Effector CD8-positive, alpha-beta T cell (primary cell): ENCODE measurements at regions not wholly inside any gene's neighbourhood (a gene's known extent, or its start where the extent isn't known, plus 50 kb on each side); places are given as distances from the start of the nearest gene placed in this dataset.

Experiments used
- DNase-seq: peaks from one replicate; lab custom pipeline; 2025; lab: John Stamatoyannopoulos, UW

DNA sequence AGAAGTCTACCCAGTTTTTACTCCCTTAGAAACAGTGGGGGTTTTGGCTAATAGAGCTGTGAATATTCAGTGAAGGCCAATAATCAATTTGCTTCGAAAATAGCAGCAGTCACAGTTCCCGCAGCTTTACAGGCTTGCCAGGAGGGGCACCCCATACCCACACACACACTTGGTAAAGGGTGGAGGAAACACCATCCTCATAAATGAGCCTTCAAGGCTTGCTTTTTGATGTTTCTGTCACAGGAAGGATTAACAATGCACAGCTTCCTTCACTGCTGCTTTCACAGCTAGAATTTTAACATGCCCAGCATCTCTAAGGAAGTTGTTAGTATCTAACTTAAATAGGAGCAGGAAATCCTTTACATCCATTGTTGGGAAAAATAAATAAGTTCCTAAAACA is 1247.5 kb upstream of the C9orf72 start:
- DNase-seq: no peak

DNA sequence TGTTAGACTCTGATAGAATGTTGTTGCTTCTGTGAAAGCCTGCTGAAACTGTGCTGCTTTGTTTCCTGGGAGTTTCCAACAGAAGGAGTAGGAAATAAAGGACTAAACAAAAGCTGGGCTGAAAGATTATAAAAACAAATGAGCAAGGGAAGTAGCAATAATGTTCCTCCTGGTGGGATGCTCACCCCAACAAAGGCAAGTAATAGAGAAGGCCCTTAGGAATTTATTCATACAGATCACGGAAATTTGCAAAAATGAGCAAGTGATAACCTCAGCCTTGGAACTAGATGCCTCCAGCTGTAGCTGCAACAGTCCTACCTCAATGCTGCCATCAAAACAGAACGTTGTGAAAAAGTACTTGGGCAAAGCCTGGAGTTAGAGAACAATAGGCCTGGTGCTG is 1248.0 kb upstream of the C9orf72 start:
- DNase-seq: no peak

- DNase-seq: no peak
Observed at GRCh38 chr9:28824432-28824963, 1251.2 kb upstream of the C9orf72 start.

- no peak for DNase-seq
Observed at GRCh38 chr9:28832168-28832770, 1259.0 kb upstream of the C9orf72 start.

- DNase-seq: no peak
Observed at GRCh38 chr9:28834156-28834555, 1260.9 kb upstream of the C9orf72 start.

DNA sequence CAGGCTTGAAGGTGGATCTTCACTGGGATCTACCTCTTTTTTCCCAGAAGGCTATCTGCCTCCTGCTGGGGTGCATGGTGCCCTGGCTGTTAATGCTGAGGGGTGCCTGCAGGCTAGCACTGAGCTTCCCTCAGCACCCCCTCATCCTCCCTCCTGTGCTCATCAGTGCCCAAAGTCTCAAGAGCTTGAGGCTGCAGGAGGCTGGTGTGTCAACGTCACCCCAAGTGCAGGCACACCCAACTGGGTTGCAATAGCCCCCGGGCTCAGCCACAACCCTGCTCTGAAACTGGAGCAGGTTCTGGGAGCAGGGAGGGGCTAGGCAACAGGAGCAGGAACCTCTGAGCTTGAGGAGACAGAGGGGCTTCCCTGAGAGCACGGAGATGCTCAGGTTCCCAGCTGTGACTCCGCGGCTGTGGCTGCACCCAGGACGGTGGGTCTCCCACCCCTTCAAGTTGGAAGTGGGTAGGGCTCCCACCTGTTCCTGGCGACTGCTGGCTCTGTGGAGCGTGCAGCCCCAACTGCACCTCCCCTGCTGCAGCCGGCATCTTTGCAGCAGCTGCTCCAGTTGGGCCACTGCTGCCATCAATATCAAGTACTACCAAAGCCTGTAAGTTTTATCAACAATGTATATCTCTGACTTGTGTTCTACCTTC is 1266.6 kb upstream of the C9orf72 start:
- no peak for DNase-seq

DNA sequence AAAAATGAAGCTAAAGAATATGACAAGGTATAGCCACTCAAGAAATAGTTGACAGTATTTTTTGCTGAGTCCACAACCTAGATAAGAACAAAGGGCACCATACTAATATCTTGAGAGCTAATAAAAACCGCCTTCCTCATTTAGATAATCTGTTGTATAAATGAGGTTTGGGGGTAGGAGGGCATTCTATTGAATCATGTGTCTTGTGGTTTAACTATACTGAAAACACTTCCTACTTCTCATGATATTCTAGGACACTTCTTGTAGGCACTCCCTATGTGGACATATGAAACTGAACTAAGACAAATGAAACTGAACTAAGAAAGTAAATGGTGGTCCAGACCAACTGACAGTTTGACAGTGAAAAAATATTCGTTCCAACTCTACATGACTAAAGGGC is 1268.5 kb upstream of the C9orf72 start:
- DNase-seq: no peak

DNA sequence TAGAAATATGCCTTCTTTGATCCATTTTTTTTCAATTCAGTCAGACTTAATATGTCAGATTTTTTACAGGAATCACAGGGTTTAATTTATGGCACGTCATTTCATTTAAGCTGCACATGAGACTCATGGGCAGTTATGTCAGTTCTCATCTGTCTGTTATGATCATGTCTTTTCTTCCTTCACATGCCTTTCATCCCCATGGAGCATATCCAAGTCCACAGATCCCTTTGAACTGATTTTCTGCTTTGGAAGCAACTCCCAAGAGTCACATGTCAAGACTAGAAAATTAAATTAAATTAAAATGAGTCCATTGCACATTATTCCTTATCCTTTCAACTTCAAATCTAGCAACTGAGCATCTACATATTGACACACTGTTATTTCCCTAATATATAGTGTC is 1274.0 kb upstream of the C9orf72 start:
- DNase-seq: no peak

DNA sequence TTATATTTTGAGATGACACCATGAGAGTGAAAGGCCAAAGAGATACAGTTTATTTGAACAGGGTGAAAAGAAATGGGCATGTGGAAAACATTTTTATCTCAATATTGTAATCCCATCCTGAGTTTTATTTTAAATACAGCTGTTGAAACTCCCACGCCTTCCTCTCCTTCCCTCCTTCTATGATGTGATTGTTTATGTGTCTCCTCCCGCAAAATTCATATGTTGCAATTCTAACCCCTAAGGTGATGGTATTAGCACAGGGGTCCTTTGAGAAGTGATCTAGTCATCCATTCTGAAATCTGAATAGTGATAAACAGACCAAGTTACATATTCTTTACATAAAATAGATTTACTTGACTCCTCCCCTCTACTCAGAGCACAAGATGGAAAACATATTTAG is 1275.4 kb upstream of the C9orf72 start:
- no peak for DNase-seq

GRCh38 chr9:28853477-28853876 is 1280.2 kb upstream of the C9orf72 start:
- no peak for DNase-seq

GRCh38 chr9:28866951-28867350 is 1293.7 kb upstream of the C9orf72 start:
- DNase-seq: no peak

DNA sequence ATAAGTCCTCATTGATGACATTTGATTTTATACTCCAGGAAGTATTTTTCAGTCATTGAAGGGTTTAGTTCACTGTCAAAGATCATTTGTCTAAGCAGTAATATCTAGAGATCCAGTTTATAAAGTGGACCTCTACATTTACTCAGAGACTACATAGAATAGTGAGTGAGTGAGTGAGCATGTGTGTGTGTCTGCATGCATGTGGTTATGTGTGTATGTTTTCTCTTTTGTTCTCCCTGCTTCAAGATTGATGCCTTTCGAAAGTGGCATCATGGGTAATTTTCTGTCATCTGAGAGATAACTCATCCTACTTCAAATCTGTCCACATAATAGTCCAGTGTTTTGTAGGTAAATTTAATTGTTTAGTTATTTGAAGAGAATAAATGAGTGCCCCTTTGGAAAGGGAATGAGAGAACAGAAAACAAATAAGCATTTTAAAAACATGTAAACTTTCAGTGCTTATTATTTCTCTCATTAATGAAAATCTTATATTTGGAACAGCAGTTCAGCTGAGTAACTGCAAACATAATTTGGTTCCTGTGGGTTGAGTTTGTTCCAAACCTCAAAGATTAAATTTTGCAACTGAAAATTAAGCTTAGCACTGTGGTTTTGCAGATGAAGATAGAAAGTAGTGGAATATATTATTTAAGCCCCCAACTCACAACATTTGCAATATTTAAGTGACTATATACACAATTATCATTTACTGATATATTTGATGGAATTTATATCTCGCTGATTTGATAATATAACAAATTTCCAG is 1295.1 kb upstream of the C9orf72 start:
- DNase-seq: no peak

- DNase-seq: no peak
Observed at GRCh38 chr9:28882529-28882928, 1309.2 kb upstream of the C9orf72 start.

DNA sequence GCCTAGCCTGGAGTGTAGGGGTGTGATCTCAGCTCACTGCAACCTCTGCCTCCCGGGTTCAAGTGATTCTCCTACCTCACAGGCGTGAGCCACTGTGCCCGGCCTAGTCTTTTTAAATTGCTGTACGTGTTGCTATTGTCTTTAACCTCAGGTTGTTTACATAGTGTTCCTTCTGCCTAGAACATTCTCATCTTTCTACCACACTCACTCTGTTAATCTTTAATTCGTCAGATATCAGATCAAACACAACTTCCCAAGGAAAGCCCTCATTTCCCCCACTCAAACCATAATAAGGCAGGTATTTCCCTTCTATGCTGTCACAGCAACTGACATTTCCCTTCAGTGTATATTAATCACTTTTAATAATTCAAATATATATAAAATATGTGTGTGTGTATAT is 1310.0 kb upstream of the C9orf72 start:
- DNase-seq: no peak

GRCh38 chr9:28887188-28887884 is 1314.1 kb upstream of the C9orf72 start:
- no peak for DNase-seq

GRCh38 chr9:28888806-28889205 is 1315.5 kb upstream of the C9orf72 start:
- no peak for DNase-seq

DNA sequence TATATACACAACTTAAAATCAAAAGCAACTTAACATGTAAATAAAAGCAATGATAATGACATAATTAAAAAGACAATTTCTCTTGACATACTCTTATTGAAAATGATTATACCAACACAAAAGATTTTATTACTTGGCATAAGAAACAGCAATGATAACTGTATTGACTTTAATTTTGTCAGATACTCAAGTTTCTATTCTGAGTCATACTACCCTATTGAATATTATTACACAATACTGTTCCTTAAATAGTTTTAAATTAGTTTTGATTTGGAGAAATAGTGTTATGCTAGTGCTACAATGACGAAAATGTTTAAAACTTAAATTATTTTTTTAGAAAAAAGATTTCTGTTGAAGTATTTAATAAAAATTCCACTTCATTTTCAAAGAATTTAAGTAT is 1319.3 kb upstream of the C9orf72 start:
- DNase-seq: no peak

- no peak for DNase-seq
Observed at GRCh38 chr9:28899267-28899666, 1326.0 kb upstream of the C9orf72 start.

- DNase-seq: no peak
Observed at GRCh38 chr9:28899926-28900325, 1326.6 kb upstream of the C9orf72 start.

DNA sequence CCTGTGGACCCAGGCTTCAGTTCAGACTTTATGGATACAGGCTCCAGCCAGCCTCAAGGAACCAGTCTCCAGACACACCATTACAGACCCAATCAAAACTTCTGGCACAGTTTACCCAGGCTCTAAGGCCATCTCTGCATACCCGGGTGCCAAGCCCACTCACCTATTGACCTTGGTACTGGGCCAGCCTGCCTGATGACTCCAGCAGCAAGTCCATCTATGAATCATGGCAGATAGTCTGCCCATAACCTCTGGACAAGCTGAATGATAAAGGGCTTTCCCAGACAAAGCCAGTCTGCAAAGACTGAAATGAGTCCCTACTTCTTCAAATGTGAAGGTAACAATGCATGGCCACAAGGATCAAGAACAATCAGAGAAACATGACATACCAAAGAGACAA is 1327.1 kb upstream of the C9orf72 start:
- no peak for DNase-seq

DNA sequence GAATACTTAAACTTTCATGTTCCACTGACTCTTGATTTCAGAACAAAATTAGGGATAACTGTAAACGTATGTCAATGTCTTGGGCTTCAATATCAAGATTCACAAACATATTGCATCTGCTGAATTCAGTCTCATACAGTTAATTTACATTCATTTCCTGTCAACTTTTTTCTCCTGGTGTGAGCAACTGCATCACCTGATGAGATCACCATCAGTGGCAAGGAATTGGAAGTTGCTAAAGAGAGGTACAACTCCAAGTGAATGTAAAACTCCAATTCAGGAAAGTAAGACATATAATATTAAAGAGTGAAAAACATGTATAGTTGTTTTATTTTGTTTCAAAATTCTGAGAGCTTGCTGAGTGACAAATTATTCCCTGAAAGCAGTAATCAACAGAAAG is 1336.2 kb upstream of the C9orf72 start:
- no peak for DNase-seq

- DNase-seq: no peak
Observed at GRCh38 chr9:28912621-28913020, 1339.3 kb upstream of the C9orf72 start.
